Osteocyte (in vitro differentiated cells): ENCODE measurements at regions not wholly inside any gene's neighbourhood (a gene's known extent, or its start where the extent isn't known, plus 50 kb on each side); places are given as distances from the start of the nearest gene placed in this dataset.

Experiments
- DNase-seq: peaks from one replicate; pipeline ENCODE4 v3.0.0; 2021; ENCODE audit warnings: mixed read lengths; ENCODE audit not compliant: unreplicated experiment; ENCODE audit errors: extremely low spot score
- H3K27ac Mint-ChIP-seq: one replicate; pipeline ENCODE4 v1.8.0; 2021; ENCODE audit warnings: mild to moderate bottlenecking, mixed read lengths; ENCODE audit not compliant: unreplicated experiment
- H3K27me3 Mint-ChIP-seq: one replicate; pipeline ENCODE4 v1.8.0; 2021; ENCODE audit warnings: mixed read lengths; ENCODE audit not compliant: unreplicated experiment
- H3K36me3 Mint-ChIP-seq: one replicate; pipeline ENCODE4 v1.8.0; 2021; ENCODE audit warnings: mixed read lengths; ENCODE audit not compliant: unreplicated experiment
- H3K4me1 Mint-ChIP-seq: one replicate; pipeline ENCODE4 v1.8.0; 2021; ENCODE audit warnings: mixed read lengths; ENCODE audit not compliant: unreplicated experiment
- H3K4me3 Mint-ChIP-seq: one replicate; pipeline ENCODE4 v1.8.0; 2021; ENCODE audit warnings: mild to moderate bottlenecking, moderate library complexity, mixed read lengths; ENCODE audit not compliant: unreplicated experiment
- H3K9me3 Mint-ChIP-seq: one replicate; pipeline ENCODE4 v1.8.0; 2021; ENCODE audit warnings: mixed read lengths; ENCODE audit not compliant: unreplicated experiment
- CTCF ChIP-seq: fragments of 200-600 bp; sonication (generic); IDR thresholded peaks from 2 replicates; pipeline ENCODE4 v1.5.0; 2021; ENCODE audit warnings: antibody characterized with exemption, mild to moderate bottlenecking, moderate library complexity

DNA sequence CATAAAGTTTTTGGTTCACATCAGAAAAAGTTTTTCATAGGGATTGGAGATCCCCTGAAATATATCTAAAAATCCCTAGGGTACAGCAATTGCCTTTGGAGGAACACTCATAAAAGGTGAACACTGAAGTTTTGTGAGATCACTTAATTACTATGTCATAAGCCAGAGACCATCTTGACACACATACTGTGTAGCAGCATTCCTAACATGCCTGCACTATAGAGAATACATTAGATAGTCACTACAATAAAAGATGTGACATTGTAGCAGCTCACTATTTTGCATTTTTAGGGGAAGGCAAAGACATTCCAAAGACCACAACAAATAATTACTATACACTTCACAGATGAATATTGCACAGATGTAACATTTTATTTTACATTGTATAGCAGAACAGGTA is 779.9 kb downstream of the KCNT2 start:
- Mint-ChIP-seq H3K4me1 (peaks cover 16% of the 10 kb centered on the region), H3K36me3 (no peaks in the 10 kb centered on the region), H3K27me3 (no peaks in the 10 kb centered on the region), H3K4me3 (no peak overlapping the region), H3K27ac (no peak overlapping the region), H3K9me3 (no peaks in the 10 kb centered on the region)
- no peak for TF ChIP-seq CTCF
- no peak for DNase-seq

DNA sequence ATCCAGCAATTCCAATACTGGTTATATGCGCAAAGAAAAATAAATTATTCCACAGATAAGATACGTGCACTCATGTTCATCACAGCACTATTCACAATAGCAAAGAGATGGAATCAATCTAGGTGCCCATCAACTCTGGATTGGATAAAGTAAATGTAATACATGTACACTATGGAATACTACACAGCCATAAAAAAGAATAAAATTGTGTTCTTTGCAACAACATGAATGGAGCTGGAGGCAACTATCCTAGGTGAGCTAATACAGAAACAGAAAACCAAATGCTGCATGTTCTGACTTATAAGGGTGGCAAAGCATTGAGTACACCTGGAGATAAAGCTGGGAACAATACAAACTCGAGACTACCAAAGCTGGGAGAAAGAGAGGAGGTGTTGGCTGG is 787.3 kb downstream of the KCNT2 start:
- H3K9me3 Mint-ChIP-seq = peaks cover 23% of the 10 kb centered on the region
- H3K27ac Mint-ChIP-seq = no peak overlapping the region
- H3K4me1 Mint-ChIP-seq = peaks cover 10% of the 10 kb centered on the region
- no peak for TF ChIP-seq CTCF
- DNase-seq = no peak
- H3K4me3 Mint-ChIP-seq = no peak overlapping the region
- no peaks in the 10 kb centered on the region for H3K36me3 Mint-ChIP-seq
- H3K27me3 Mint-ChIP-seq = no peaks in the 10 kb centered on the region

GRCh38 chr1:195806060-195806459 is 802.2 kb downstream of the KCNT2 start:
- Mint-ChIP-seq H3K9me3 (peaks cover 3% of the 10 kb centered on the region), H3K27me3 (no peaks in the 10 kb centered on the region), H3K27ac (no peak overlapping the region), H3K4me3 (no peak overlapping the region), H3K36me3 (no peaks in the 10 kb centered on the region), H3K4me1 (no peaks in the 10 kb centered on the region)
- no peak for DNase-seq
- no peak for TF ChIP-seq CTCF

DNA sequence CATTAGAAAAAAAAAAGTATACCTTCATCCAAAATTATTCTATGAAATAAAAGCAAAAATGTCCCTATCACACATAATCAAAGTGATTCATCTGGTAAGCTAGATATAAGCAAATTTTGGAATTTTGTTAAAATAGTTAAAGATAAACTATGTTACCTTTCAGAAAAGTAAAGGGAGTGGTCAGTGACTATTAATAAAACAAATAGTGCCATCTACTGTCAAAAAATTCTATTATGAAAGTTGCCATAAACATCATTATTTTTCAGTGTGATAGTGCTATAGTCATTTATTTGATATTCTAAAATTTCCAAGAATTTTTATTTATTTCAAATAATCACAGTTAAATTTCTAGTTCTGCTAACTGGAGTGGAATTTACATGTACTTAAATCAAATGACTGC is 803.7 kb downstream of the KCNT2 start:
- no peak for DNase-seq
- Mint-ChIP-seq H3K36me3 (no peaks in the 10 kb centered on the region), H3K27me3 (no peaks in the 10 kb centered on the region), H3K4me3 (no peak overlapping the region), H3K4me1 (no peaks in the 10 kb centered on the region), H3K27ac (no peak overlapping the region), H3K9me3 (peaks cover 3% of the 10 kb centered on the region)
- TF ChIP-seq CTCF = peak; percentile 48

- Mint-ChIP-seq H3K36me3 (no peaks in the 10 kb centered on the region), H3K4me1 (no peaks in the 10 kb centered on the region), H3K27ac (no peak overlapping the region), H3K27me3 (no peaks in the 10 kb centered on the region), H3K9me3 (no peaks in the 10 kb centered on the region), H3K4me3 (no peak overlapping the region)
- no peak for DNase-seq
- TF ChIP-seq CTCF = no peak
Observed at GRCh38 chr1:195799016-195799415, 809.2 kb downstream of the KCNT2 start.
